Loucy (cell line): ENCODE measurements at regions not wholly inside any gene's neighbourhood (a gene's known extent, or its start where the extent isn't known, plus 50 kb on each side); places are given as distances from the start of the nearest gene placed in this dataset.

Experiments used
- EZH2phosphoT487 ChIP-seq: fragments of 200-600 bp; IDR thresholded peaks from 2 replicates; pipeline ENCODE4 v1.6.1; 2018; ENCODE audit warnings: antibody characterized with exemption, mild to moderate bottlenecking, moderate library complexity, borderline replicate concordance
- TF ChIP-seq, protein P1 (sequence below): fragments of 200-600 bp; sonication (generic); conservative IDR thresholded peaks from 2 replicates; pipeline ENCODE4 v1.5.1; 2014; ENCODE audit warnings: mild to moderate bottlenecking, antibody characterized with exemption, low read length

DNA sequence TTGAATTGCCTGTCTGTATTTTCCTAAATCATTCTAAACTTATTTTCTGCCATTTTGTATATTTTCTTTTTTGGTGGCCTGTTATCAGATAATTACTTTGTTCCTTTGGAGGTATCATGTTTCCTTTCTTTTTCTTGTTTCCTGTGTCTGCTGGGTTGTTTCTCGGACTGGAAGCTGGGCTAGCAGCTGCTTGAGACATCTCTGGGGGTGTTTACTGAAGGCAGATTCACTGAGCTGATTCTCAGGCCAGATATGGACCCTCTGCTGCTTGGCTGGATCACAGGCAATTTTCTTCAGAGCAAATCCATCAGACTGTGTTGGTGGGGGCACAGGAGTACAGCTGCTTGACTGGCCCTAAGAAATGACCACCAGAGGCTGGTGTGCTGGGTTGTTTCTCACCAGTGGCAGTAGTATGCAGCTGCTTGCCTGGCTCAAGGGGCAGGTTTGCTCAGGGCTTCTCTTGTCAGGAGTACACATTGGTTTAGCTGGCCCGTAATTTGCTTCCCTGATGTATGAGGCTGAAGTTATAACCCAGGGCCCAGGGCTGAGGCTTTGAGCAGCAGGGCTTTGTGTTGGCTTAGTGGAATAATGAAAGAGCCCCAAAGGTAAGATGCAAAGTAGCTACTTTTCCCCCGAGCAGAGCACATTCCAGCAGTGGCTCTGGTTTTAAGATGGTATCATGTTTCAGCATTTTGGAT is 680.6 kb downstream of the TECRL start:
- TF ChIP-seq, protein P1, sequence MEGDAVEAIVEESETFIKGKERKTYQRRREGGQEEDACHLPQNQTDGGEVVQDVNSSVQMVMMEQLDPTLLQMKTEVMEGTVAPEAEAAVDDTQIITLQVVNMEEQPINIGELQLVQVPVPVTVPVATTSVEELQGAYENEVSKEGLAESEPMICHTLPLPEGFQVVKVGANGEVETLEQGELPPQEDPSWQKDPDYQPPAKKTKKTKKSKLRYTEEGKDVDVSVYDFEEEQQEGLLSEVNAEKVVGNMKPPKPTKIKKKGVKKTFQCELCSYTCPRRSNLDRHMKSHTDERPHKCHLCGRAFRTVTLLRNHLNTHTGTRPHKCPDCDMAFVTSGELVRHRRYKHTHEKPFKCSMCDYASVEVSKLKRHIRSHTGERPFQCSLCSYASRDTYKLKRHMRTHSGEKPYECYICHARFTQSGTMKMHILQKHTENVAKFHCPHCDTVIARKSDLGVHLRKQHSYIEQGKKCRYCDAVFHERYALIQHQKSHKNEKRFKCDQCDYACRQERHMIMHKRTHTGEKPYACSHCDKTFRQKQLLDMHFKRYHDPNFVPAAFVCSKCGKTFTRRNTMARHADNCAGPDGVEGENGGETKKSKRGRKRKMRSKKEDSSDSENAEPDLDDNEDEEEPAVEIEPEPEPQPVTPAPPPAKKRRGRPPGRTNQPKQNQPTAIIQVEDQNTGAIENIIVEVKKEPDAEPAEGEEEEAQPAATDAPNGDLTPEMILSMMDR, result no peak
- no peak for TF ChIP-seq EZH2phosphoT487
